Muscle layer of duodenum (tissue), 2 donors: ENCODE measurements at regions not wholly inside any gene's neighbourhood (a gene's known extent, or its start where the extent isn't known, plus 50 kb on each side); places are given as distances from the start of the nearest gene placed in this dataset.

ENCODE experiments used
- H3K27ac ChIP-seq: one replicate; pipeline ENCODE4 v1.7.0; 2013; ENCODE audit warnings: mild to moderate bottlenecking, low read length
- H3K27me3 ChIP-seq: one replicate; pipeline ENCODE4 v1.7.0; 2013; ENCODE audit warnings: low read depth, mild to moderate bottlenecking, control low read depth, low read length
- H3K36me3 ChIP-seq, 2 donors: one replicate each; pipeline ENCODE4 v1.7.0; 2013; ENCODE audit warnings: low read length in 2 of 2, control low read depth in 1 of 2, mild to moderate bottlenecking in 1 of 2; ENCODE audit not compliant: insufficient read depth in 2 of 2, control insufficient read depth in 1 of 2
- H3K4me1 ChIP-seq, 2 donors: one replicate each; pipeline ENCODE4 v1.7.0; 2013; ENCODE audit warnings: low read length in 2 of 2, mild to moderate bottlenecking in 2 of 2, control low read depth in 1 of 2, moderate library complexity in 1 of 2; ENCODE audit not compliant: insufficient read depth in 2 of 2, control insufficient read depth in 1 of 2
- H3K4me3 ChIP-seq, 2 donors: one replicate each; pipeline ENCODE4 v1.7.0; 2013; ENCODE audit warnings: low read length in 2 of 2, low read depth in 1 of 2, mild to moderate bottlenecking in 1 of 2
- H3K9me3 ChIP-seq, 2 donors: one replicate each; pipeline ENCODE4 v1.7.0; 2013; ENCODE audit warnings: low read length in 2 of 2, control low read depth in 1 of 2, mild to moderate bottlenecking in 1 of 2; ENCODE audit not compliant: control insufficient read depth in 1 of 2
- donor health status: healthy.

- H3K9me3 ChIP-seq: no peaks in the 10 kb centered on the region
- no peak overlapping the region for H3K4me3 ChIP-seq
- H3K27me3 ChIP-seq: no peaks in the 10 kb centered on the region
- H3K27ac ChIP-seq: no peak overlapping the region
- H3K4me1 ChIP-seq: no peaks in the 10 kb centered on the region
- H3K36me3 ChIP-seq: no peaks in the 10 kb centered on the region
Observed at GRCh38 chr10:108130575-108130974, 966.1 kb upstream of the SORCS1 start.

- Histone ChIP-seq H3K27me3 (no peaks in the 10 kb centered on the region), H3K4me3 (no peak overlapping the region), H3K27ac (no peak overlapping the region), H3K4me1 (no peaks in the 10 kb centered on the region), H3K9me3 (peaks cover 0 to 6% of the 10 kb centered on the region in 2 donors), H3K36me3 (no peaks in the 10 kb centered on the region)
Observed at GRCh38 chr10:108112218-108112617, 947.7 kb upstream of the SORCS1 start.

- Histone ChIP-seq H3K4me3 (no peak overlapping the region), H3K36me3 (no peaks in the 10 kb centered on the region), H3K27ac (no peak overlapping the region), H3K9me3 (no peaks in the 10 kb centered on the region), H3K4me1 (no peaks in the 10 kb centered on the region), H3K27me3 (no peaks in the 10 kb centered on the region)
Observed at GRCh38 chr10:108104551-108105156, 940.1 kb upstream of the SORCS1 start.

GRCh38 chr10:108097258-108097657 is 932.8 kb upstream of the SORCS1 start:
- no peak overlapping the region for H3K27ac ChIP-seq
- H3K9me3 ChIP-seq: no peaks in the 10 kb centered on the region
- no peaks in the 10 kb centered on the region for H3K36me3 ChIP-seq
- no peaks in the 10 kb centered on the region for H3K27me3 ChIP-seq
- no peak overlapping the region for H3K4me3 ChIP-seq
- no peaks in the 10 kb centered on the region for H3K4me1 ChIP-seq

- Histone ChIP-seq H3K27ac (no peak overlapping the region), H3K9me3 (no peaks in the 10 kb centered on the region), H3K4me1 (no peaks in the 10 kb centered on the region), H3K4me3 (no peak overlapping the region), H3K36me3 (no peaks in the 10 kb centered on the region), H3K27me3 (no peaks in the 10 kb centered on the region)
Observed at GRCh38 chr10:108095932-108096925, 931.7 kb upstream of the SORCS1 start.

GRCh38 chr10:108090476-108091215 is 926.1 kb upstream of the SORCS1 start:
- Histone ChIP-seq H3K4me3 (no peak overlapping the region), H3K4me1 (no peaks in the 10 kb centered on the region), H3K9me3 (no peaks in the 10 kb centered on the region), H3K36me3 (no peaks in the 10 kb centered on the region), H3K27ac (no peak overlapping the region), H3K27me3 (no peaks in the 10 kb centered on the region)

- no peaks in the 10 kb centered on the region for H3K36me3 ChIP-seq
- H3K27me3 ChIP-seq: no peaks in the 10 kb centered on the region
- no peak overlapping the region for H3K4me3 ChIP-seq
- no peaks in the 10 kb centered on the region for H3K9me3 ChIP-seq
- no peaks in the 10 kb centered on the region for H3K4me1 ChIP-seq
- no peak overlapping the region for H3K27ac ChIP-seq
Observed at GRCh38 chr10:108086502-108086901, 922.0 kb upstream of the SORCS1 start.

GRCh38 chr10:108082596-108082995 is 918.1 kb upstream of the SORCS1 start:
- Histone ChIP-seq H3K27me3 (no peaks in the 10 kb centered on the region), H3K36me3 (no peaks in the 10 kb centered on the region), H3K9me3 (no peaks in the 10 kb centered on the region), H3K4me3 (no peak overlapping the region), H3K27ac (no peak overlapping the region), H3K4me1 (no peaks in the 10 kb centered on the region)

- Histone ChIP-seq H3K36me3 (no peaks in the 10 kb centered on the region), H3K9me3 (no peaks in the 10 kb centered on the region), H3K27me3 (no peaks in the 10 kb centered on the region), H3K4me1 (no peaks in the 10 kb centered on the region), H3K27ac (no peak overlapping the region), H3K4me3 (no peak overlapping the region)
Observed at GRCh38 chr10:108078263-108078662, 913.8 kb upstream of the SORCS1 start.

- H3K4me3 ChIP-seq: no peak overlapping the region
- H3K9me3 ChIP-seq: no peaks in the 10 kb centered on the region
- H3K27me3 ChIP-seq: no peaks in the 10 kb centered on the region
- no peaks in the 10 kb centered on the region for H3K36me3 ChIP-seq
- no peak overlapping the region for H3K27ac ChIP-seq
- H3K4me1 ChIP-seq: no peaks in the 10 kb centered on the region
Observed at GRCh38 chr10:108072466-108072865, 908.0 kb upstream of the SORCS1 start.

GRCh38 chr10:108070789-108071188 is 906.3 kb upstream of the SORCS1 start:
- H3K4me1 ChIP-seq: no peaks in the 10 kb centered on the region
- no peaks in the 10 kb centered on the region for H3K27me3 ChIP-seq
- no peaks in the 10 kb centered on the region for H3K9me3 ChIP-seq
- no peak overlapping the region for H3K27ac ChIP-seq
- H3K36me3 ChIP-seq: no peaks in the 10 kb centered on the region
- no peak overlapping the region for H3K4me3 ChIP-seq
